ENCODE measurements at regions not wholly inside any gene's neighbourhood (a gene's known extent, or its start where the extent isn't known, plus 50 kb on each side); places are given as distances from the start of the nearest gene placed in this dataset.

- no peak for TF ChIP-seq CTCF (IDR thresholded peaks at IDR 0.05; ENCODE audit: low read length)
- no peak for TF ChIP-seq EZH2 (IDR thresholded peaks at IDR 0.05; ENCODE audit: borderline replicate concordance, low read length)
These were observed 1682.7 kb downstream of the BRINP3 start for GRCh38 chr1:188794969-188795368.
